ENCODE measurements at regions not wholly inside any gene's neighbourhood (a gene's known extent, or its start where the extent isn't known, plus 50 kb on each side); places are given as distances from the start of the nearest gene placed in this dataset.

GRCh38 chr2:217430916-217431576 is 571.2 kb upstream of the TNP1 start:
- Mint-ChIP-seq H3K27ac (no peak overlapping the region), H3K4me1 (peaks cover 2% of the 10 kb centered on the region), H3K9me3 (no peaks in the 10 kb centered on the region), H3K36me3 (ENCODE audit: low read depth) (peaks cover 6% of the 10 kb centered on the region), H3K4me3 (no peak overlapping the region), H3K27me3 (no peaks in the 10 kb centered on the region)
- intact Hi-C loops (cut with micrococcal nuclease) = no loop called here
- no peak for ATAC-seq (ENCODE audit: low read depth)
- ChIA-PET POLR2A (no interaction called here), CTCF (no interaction called here)
- no peak for TF ChIP-seq CTCF (IDR thresholded peaks at IDR 0.05)
- no peak for DNase-seq

GRCh38 chr2:217429981-217430500 is 570.2 kb upstream of the TNP1 start:
- POLR2A ChIA-PET = no interaction called here
- ATAC-seq (ENCODE audit: low read depth) (no peak), DNase-seq (no peak)
- TF ChIP-seq CTCF (IDR thresholded peaks at IDR 0.05) = no peak
- peaks cover 3% of the 10 kb centered on the region for H3K9me3 Mint-ChIP-seq
- H3K4me1 Mint-ChIP-seq = peaks cover 2% of the 10 kb centered on the region
- no peak overlapping the region for H3K27ac Mint-ChIP-seq
- H3K27me3 Mint-ChIP-seq = no peaks in the 10 kb centered on the region
- intact Hi-C loops (cut with micrococcal nuclease) = no loop called here
- H3K4me3 Mint-ChIP-seq = no peak overlapping the region
- peaks cover 9% of the 10 kb centered on the region for H3K36me3 Mint-ChIP-seq (ENCODE audit: low read depth)
- CTCF ChIA-PET = no interaction called here

GRCh38 chr2:217421834-217422233 is 562.0 kb upstream of the TNP1 start:
- TF ChIP-seq CTCF (IDR thresholded peaks at IDR 0.05) = no peak
- Mint-ChIP-seq H3K27ac (no peak overlapping the region), H3K4me1 (no peaks in the 10 kb centered on the region), H3K9me3 (peaks cover 3% of the 10 kb centered on the region), H3K36me3 (ENCODE audit: low read depth) (peaks cover 9% of the 10 kb centered on the region), H3K27me3 (no peaks in the 10 kb centered on the region), H3K4me3 (no peak overlapping the region)
- ATAC-seq (ENCODE audit: low read depth) (no peak), DNase-seq (no peak)
- ChIA-PET CTCF (no interaction called here), POLR2A (no interaction called here)
- intact Hi-C loops (cut with micrococcal nuclease) = no loop called here

GRCh38 chr2:217420854-217421253 is 561.0 kb upstream of the TNP1 start:
- intact Hi-C loops (cut with micrococcal nuclease) = no loop called here
- Mint-ChIP-seq H3K4me1 (no peaks in the 10 kb centered on the region), H3K36me3 (ENCODE audit: low read depth) (peaks cover 5% of the 10 kb centered on the region), H3K27ac (no peak overlapping the region), H3K9me3 (peaks cover 3% of the 10 kb centered on the region), H3K27me3 (no peaks in the 10 kb centered on the region), H3K4me3 (no peak overlapping the region)
- ChIA-PET CTCF (no interaction called here), POLR2A (no interaction called here)
- DNase-seq (no peak), ATAC-seq (ENCODE audit: low read depth) (no peak)
- TF ChIP-seq CTCF (IDR thresholded peaks at IDR 0.05) = no peak

GRCh38 chr2:217419055-217419671 is 559.3 kb upstream of the TNP1 start:
- no peak overlapping the region for H3K27ac Mint-ChIP-seq
- no peaks in the 10 kb centered on the region for H3K36me3 Mint-ChIP-seq (ENCODE audit: low read depth)
- H3K9me3 Mint-ChIP-seq = no peaks in the 10 kb centered on the region
- H3K4me3 Mint-ChIP-seq = no peak overlapping the region
- no peaks in the 10 kb centered on the region for H3K4me1 Mint-ChIP-seq
- no peaks in the 10 kb centered on the region for H3K27me3 Mint-ChIP-seq
- CTCF ChIA-PET = no interaction called here
- DNase-seq (no peak), ATAC-seq (ENCODE audit: low read depth) (no peak)
- POLR2A ChIA-PET = no interaction called here
- no peak for TF ChIP-seq CTCF (IDR thresholded peaks at IDR 0.05)
- intact Hi-C loops (cut with micrococcal nuclease) = no loop called here

Measured in activated B cell treated with CpG ODN at 0.5 μM for 24 hours (primary cell).